Transverse colon (tissue), 4 donors: ENCODE measurements at regions not wholly inside any gene's neighbourhood (a gene's known extent, or its start where the extent isn't known, plus 50 kb on each side); places are given as distances from the start of the nearest gene placed in this dataset.

ENCODE experiments used
- CTCF ChIP-seq, 5 experiments: fragments of 200-600 bp in 3 of 5; fragments of 450-650 bp in 2 of 5; sonication (generic) in 3 of 5; IDR thresholded peaks; 1 replicate in 2 of 5; 2 replicates in 3 of 5; pipeline ENCODE4 v1.5.1; 2016 to 2017; ENCODE audit warnings: antibody characterized with exemption in 5 of 5, inconsistent platforms in 3 of 5, mild to moderate bottlenecking in 2 of 5, moderate library complexity in 1 of 5
- EP300 ChIP-seq: sonication (generic); formaldehyde crosslinking; IDR thresholded peaks from one replicate; pipeline ENCODE4 v1.6.1; 2017; ENCODE audit warnings: antibody characterized with exemption, low read depth
- POLR2AphosphoS5 ChIP-seq, 3 donors: sonication (generic); formaldehyde crosslinking; IDR thresholded peaks; one replicate each; pipeline ENCODE4 v1.6.1; 2016; ENCODE audit warnings: antibody characterized with exemption in 3 of 3

DNA sequence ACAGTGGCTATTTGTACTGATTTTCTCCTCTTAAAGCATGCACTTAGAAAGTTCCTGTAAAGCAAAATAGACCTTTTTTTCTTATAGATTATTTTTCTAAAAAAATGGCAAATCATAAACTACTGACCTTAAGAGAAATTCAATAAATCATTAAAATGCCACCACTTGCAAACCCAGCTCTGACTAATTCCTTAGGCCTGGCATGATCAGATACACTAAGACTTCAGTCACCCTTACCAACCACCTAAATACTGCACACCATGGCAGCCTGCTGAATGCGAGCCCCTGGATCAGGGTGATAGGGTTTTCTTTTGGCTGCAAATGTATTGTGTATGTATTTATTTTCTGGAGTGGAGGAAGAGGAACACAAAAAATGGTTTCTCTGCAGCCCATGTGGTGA, 370.6 kb upstream of the TBL1XR1 start:
- TF ChIP-seq CTCF (IDR thresholded peaks at IDR 0.05) = no peak
- no peak for TF ChIP-seq POLR2AphosphoS5 (IDR thresholded peaks at IDR 0.05)
- TF ChIP-seq EP300 = no peak
